Astrocyte of the hippocampus (primary cell): ENCODE measurements at regions not wholly inside any gene's neighbourhood (a gene's known extent, or its start where the extent isn't known, plus 50 kb on each side); places are given as distances from the start of the nearest gene placed in this dataset.

ENCODE experiments used
- DNase-seq: peaks from one replicate; pipeline ENCODE4 v3.0.0; 2011; ENCODE audit warnings: low read depth, low spot score

DNA sequence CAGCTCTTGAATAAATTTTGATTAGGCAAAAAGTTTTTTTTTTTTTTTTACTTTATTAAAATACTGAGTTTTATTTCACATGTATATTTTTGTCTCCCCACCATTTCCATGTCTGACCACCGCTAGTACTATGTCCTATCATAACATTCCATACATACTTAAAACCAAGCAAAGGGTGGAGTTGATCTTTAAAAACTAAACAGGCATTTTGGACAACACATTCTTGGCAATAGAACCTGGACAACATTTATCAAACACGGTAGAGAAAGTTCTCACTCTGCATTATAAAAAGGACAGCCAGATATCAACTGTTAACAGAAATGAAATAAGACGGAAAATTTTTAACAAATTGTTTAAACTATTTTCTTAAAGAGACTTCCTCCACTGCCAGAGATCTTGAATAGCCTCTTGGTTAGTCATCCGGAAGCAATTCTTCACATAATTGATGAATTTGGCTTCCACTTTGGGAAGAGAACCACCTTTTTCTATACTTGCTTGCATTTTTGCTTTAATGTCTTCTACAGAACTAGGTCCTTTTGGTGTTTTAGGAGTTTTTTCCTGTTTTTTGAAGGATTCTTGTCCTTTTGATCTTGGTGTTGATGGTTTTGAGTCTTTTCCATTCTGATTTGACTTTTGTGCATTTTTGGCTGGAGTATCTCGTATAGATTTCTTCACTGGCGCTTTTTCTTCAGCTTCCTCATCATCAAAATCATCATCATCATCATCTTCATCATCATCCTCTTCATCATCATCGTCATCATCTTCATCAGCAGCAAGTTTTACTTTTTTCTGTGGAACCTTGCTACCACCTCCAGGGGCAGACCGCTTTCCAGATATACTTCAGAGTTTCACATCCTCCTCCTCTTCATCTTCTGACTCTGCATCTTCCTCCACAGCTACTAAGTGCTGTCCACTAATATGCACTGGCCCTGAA lies 58.7 kb downstream of the POU5F2 start:
- peak; percentile 48 for DNase-seq

DNA sequence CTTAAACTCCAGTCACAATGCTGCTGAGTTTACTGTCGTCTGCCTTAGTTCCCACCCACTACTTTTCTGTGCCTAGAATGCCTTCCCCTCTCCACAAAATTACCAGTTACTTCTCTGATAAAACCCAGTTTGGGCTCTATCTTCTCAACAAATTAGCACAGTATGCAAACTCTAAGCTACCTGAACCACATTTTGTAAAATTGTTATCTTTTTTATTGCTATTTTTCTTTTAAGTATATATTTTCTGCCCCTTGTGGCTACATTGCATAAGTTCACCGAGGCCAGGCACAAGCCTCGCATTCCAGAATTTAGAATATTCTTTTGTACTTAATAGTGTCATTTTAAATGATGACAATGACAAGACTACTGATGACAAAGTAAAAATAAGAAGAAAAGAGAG lies 60.0 kb downstream of the POU5F2 start:
- peak; percentile 23 for DNase-seq

DNA sequence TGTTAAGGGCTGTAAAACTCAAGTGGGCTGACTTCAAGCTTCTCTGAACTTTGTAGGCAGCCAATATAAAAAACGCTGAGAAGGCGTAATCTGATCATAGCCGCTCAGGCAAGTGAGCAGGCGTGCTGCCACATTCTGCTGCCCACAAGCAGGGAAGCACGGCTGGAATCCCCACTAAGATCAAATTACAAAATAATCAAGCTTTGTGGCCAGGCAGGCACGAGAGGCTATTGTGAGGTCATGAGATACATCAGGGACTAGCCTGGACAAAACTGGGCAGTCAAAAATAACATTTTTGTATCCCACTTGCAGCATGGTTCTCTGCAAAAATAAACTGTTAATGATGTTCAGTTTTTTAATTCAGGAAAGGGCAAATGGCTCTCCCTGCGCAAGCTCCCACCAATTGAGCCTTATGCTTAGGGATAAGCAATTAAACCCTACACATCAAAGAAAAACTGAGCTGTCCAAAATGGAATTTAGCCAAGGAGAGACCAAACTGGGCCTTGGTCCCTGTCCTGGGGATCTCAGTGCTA lies 64.0 kb downstream of the POU5F2 start:
- DNase-seq = peak; percentile 97

DNA sequence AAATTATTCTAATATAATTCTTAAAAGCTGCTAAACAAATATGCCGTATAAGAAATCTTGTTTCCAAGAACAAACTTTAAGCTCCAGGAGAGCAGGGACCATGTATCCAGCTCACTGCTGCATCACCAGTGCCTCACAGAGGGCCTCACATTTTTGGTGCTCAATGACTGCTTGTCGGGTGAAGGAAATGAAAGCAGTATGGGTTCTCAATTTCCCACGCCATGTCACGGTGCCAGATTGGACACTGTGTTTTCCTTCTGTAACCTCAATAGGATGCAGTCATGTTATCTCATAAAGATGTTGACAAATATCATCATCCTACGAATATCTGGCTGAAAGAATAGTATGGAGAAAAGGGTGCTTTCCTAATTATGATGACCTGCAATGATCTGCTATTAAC lies 64.7 kb downstream of the POU5F2 start:
- no peak for DNase-seq

DNA sequence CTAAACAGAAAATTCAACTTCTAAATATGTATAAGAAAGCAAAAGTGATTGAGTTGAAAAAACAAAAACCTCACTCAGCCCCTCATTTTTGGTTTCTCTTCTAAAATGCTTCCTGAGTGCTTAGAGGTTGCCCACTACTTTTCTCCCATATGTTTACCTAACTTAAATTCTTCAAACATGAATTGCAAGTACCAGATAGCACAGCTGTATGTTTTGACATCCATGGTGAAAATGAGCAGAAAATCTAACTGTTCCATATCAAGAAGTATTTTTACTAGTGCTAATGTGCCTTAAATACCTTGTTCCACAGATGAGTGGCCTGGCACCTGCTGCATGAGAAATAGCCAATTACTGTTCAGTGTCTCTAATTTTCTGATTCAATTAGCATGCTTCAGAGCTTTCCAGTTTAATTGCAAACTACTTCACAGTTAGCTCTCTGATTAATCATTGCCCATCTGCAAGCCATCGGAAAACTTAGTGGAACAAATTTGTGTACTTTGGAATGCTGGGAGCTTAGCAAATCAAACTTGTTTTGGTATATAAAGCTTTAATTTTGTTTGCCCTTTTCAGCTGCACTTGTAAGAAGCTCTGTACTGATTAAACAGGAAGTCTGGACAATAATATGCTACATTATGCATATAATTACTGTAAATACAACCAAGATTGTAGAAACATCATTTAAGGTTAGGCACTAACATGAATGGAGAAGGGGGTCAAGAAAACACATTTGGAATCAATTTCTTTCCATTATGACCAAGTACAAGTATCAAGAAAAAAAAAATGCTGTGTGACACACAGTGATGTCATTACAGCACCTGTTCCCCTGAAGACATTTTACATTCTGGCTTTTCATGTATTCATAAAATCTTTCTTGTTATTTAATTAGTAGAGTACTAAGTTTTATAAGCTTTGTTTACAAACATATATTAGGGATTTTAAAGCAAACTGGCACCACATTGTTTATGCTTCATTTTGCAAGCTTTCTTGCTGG lies 65.6 kb downstream of the POU5F2 start:
- no peak for DNase-seq

DNA sequence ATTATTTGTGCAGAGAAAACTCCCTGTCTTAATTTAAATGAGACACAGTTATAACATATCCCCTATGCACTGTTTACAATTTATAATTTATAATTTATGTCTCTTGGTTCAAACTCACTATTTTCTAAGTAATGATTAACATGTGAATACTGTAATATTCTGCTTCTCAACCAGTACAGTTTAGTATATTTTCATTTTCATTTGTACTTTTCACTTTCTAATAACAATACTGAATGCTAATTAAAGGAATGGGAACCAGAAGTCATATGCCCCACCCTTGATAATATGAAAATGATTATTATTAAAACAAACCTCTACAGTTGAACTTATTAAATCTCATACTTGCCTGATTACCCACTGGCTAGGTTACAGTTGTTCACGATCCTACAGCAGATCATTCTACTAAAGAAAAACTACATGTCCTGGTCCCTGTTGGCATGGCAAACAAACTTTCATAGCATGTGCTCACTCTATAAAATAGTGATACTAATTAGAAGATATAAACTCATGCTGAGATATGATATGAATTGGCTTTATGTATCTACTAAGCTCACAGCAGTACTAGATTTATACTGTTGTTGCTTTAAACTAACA lies 66.4 kb downstream of the POU5F2 start:
- no peak for DNase-seq

DNA sequence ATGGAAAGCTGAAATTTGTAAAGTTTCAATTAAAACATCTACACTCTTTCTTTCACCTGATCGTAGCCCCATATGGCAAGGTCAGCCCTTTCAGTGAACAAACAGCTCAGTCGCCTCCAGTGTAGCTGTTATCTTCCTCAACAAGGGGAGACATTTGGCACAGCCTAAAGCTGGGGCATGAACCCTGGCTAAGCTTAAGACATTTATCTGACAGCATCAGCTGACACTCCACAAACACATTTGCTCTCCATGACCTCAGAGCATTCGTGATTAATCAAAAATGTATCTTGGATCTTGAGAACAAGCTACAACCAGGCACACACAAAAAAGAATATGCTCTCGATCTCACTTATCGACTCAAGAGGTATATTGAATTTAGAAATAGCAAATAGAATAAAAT lies 67.3 kb downstream of the POU5F2 start:
- no peak for DNase-seq

DNA sequence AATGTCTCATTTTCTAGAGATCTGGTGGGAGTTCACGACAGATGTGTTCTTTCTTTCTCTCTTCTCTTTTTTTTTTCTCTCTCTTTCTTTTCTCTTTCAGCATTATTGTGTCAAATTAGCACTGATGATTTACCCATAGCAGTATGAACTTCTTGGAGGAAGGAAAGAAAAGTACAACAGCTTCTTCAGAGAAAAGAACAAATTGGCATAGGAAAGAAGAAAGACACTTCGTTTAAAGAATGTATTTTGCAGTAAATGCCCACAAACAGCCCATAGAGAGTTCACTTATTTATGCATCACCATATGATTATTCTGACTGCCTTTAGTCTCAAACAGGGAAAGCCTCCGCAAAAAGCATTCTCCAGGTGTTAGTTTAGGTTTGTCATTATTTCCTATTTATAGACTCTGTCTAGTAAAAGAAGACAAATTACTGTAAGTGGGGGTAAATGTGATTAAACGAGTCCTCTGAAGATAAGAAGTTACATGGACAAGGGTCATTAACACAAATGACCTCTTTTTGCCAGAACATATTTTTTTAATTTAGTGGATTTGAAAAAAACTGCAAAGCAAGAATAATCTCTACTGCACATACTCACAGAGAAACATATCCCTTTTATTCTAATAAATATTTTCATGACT lies 68.0 kb downstream of the POU5F2 start:
- no peak for DNase-seq

DNA sequence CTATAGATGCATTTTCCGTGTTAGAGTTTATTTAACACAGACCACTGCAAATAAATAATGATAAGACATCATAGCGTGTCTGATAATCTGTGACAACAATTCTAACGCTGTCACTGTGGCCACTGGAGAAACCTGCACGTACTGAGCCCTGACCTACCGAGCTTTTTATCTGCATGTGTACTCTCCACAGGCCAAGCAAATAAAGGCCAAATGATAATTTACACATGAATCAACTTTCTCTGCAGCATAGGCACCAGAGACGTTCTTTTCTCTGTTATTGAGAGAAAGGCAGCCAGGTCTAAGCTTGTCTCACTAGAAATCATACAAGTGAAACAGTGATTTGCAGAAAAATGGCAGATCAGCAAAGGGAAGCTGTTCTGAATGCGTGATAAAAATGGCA lies 75.8 kb downstream of the POU5F2 start:
- DNase-seq = no peak

DNA sequence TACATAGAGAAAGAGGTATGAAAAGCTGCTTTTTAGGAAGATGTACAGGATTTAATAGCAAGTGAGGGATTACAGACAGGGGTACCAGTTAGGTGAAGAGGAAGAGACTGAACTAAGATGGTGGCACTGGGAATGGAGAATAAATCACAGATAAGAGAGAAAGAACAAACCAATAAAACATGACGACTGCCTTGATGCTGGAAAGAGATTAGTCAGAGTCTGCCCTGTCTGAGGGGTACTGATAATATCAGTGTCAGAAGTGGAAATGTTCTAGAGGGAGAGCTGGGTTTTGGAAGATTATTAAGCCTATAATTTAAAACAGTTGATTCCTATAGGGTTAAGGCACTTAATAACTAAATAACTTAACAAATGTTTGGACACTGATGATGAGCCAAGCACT lies 77.7 kb downstream of the NR2F1 start:
- no peak for DNase-seq

DNA sequence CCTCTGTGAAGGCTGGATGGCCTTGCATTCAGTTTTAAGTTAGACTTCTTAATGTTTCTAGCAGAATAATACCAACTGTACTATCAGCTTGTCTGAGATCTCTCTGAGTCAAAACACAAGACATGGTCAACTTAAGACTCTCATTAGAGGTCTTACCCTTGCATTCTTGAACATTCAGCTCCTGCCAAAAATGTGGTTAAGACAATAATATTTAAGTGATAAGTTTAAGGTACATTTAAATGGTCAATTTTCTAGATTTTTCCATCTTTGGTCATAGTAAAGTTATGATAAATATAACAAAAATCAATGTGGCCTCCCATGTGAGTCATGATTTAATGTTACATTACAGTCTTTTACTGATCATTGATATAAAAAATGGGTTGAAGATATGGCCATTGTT lies 75.0 kb downstream of the NR2F1 start:
- peak; percentile 29 for DNase-seq

DNA sequence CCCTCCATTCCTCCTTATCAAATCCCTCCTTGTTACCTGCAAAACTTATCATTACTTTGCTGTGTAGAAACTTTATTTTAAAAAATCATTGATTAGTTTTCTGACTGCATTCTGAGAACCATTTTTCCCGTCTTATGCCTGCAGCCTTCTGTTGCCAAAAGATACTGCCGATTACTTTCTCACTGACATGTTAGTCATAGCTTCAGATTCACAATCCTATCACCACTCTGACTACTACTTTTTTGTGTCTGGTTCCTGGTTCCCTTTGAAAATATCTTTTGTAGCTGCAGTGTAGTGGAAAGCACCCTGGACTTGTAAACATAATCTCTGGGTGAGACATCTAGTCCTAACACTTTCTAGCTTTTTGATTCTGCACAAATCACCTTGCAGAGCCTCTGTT lies 71.7 kb downstream of the NR2F1 start:
- peak; percentile 21 for DNase-seq

DNA sequence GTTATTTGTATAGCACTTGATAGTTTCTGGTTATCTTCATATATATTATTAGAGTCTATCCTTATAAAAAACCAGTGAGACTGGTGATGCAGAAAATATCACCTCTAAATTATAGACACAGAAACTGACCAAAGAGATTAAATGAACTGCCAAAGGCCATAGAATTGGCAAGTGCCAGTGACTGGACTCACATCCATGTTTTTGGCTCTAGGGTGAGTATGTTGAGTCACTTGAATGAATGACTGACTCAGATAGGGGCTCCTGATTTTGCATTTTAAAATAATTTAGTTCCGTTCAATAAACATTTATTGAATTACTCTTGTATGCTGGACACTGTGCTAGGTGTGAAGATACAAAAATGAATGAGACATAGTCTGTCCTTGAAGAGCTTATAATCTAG lies 70.7 kb downstream of the NR2F1 start:
- DNase-seq = no peak

DNA sequence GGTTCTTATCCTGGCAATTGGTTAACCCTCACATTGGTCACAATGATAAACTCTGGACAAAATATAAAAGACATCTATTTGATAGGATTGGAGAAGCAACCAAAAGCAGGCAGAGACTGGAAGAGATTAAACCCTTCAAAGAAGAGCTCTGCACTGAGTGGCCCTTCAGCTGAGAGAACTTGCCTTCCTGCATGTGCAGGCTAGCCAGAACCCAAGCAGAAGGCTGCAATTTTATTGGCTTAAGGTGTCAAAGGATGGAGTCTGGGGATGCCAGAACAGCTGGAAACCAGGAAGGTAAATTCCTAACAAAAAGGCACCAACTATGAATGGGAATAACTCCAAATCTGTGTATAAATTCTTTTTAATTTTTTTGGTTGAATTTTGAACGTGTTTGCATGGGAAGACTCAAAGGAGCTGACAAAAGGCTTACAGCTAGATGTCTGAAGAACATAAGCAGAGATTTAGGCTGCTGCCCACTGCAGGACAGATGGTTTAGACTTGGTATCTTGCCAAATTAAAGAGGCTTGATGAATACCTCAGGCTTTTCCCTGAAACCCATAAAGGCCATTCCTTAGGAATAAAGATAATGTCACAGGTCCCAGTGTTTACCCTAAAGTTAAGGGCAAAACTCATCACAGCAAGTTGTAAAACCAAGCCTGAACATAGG lies 66.3 kb downstream of the NR2F1 start:
- no peak for DNase-seq

DNA sequence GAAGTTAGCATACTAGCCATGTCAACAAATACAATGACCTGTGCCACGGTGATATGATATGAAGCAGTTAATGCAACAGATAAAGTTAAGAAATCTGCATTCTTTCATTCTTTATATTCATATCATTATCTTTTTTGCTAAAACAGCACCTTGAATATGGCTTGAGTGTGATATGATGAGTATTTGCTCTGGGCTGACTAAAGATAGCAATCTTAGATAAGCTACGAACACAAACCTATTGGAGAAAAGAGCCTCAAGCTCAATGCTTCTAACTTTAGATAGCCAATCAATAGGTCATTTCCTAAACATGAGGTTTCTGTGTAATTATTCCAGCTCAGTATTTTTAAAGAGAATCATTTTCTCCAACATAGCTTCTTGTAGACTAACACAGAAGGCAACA lies 61.7 kb downstream of the NR2F1 start:
- no peak for DNase-seq
